H9 (cell line): ENCODE measurements at regions not wholly inside any gene's neighbourhood (a gene's known extent, or its start where the extent isn't known, plus 50 kb on each side); places are given as distances from the start of the nearest gene placed in this dataset.

Source experiments
- DNase-seq: peaks from one replicate; pipeline ENCODE4 v3.0.0-alpha.2; 2017
- H2AFZ ChIP-seq: one replicate; pipeline ENCODE4 v1.6.1; 2013; ENCODE audit warnings: mild to moderate bottlenecking, low read length, control low read depth, moderate library complexity
- H2AK5ac ChIP-seq: 2 replicates; pipeline ENCODE4 v1.6.1; 2013; ENCODE audit warnings: low read length, control low read depth, mixed read lengths; ENCODE audit not compliant: insufficient read length
- H2BK120ac ChIP-seq: one replicate; pipeline ENCODE4 v1.6.1; 2013; ENCODE audit warnings: low read depth, mild to moderate bottlenecking, low read length, control low read depth, inconsistent platforms; ENCODE audit not compliant: poor library complexity, severe bottlenecking
- H2BK12ac ChIP-seq: 2 replicates; pipeline ENCODE4 v1.6.1; 2013; ENCODE audit warnings: low read length, control low read depth, mixed read lengths, low read depth; ENCODE audit not compliant: insufficient read length
- H2BK15ac ChIP-seq: 2 replicates; pipeline ENCODE4 v1.6.1; 2013; ENCODE audit warnings: low read depth, low read length, control low read depth
- H2BK20ac ChIP-seq: one replicate; pipeline ENCODE4 v1.6.1; 2013; ENCODE audit warnings: low read depth, mild to moderate bottlenecking, low read length, control low read depth, inconsistent platforms; ENCODE audit not compliant: poor library complexity, severe bottlenecking
- H2BK5ac ChIP-seq: 2 replicates; pipeline ENCODE4 v1.6.1; 2013; ENCODE audit warnings: low read length, control low read depth, mixed read lengths; ENCODE audit not compliant: insufficient read length
- H3K14ac ChIP-seq: 2 replicates; pipeline ENCODE4 v1.6.1; 2013; ENCODE audit warnings: low read length, control low read depth; ENCODE audit not compliant: insufficient read depth
- H3K18ac ChIP-seq: 2 replicates; pipeline ENCODE4 v1.6.1; 2013; ENCODE audit warnings: low read depth, mild to moderate bottlenecking, mixed read lengths, low read length, control low read depth; ENCODE audit not compliant: insufficient read length
- H3K23ac ChIP-seq: 2 replicates; pipeline ENCODE4 v1.6.1; 2013; ENCODE audit warnings: low read length, control low read depth, mixed read lengths, low read depth; ENCODE audit not compliant: insufficient read length
- H3K23me2 ChIP-seq: 2 replicates; pipeline ENCODE4 v1.6.1; 2013; ENCODE audit warnings: low read depth, mild to moderate bottlenecking, mixed read lengths, low read length, control low read depth; ENCODE audit not compliant: insufficient read length, poor library complexity, severe bottlenecking
- H3K27ac ChIP-seq: 2 replicates; pipeline ENCODE4 v1.5.1; 2013; ENCODE audit warnings: low read length, control low read depth, mixed read lengths, low read depth; ENCODE audit not compliant: insufficient read length
- H3K27me3 ChIP-seq: 2 replicates; pipeline ENCODE4 v1.6.1; 2013; ENCODE audit warnings: low read length, control low read depth, inconsistent platforms; ENCODE audit not compliant: insufficient read depth
- H3K4ac ChIP-seq: 2 replicates; pipeline ENCODE4 v1.6.1; 2013; ENCODE audit warnings: low read depth, mild to moderate bottlenecking, control low read depth, inconsistent platforms, low read length, moderate library complexity
- H3K4me1 ChIP-seq: 2 replicates; pipeline ENCODE4 v1.6.1; 2013; ENCODE audit warnings: low read length, control low read depth, inconsistent platforms; ENCODE audit not compliant: insufficient read depth
- H3K4me2 ChIP-seq: 2 replicates; pipeline ENCODE4 v1.6.1; 2013; ENCODE audit warnings: low read length, control low read depth, mixed read lengths; ENCODE audit not compliant: insufficient read length, insufficient read depth
- H3K56ac ChIP-seq: 2 replicates; pipeline ENCODE4 v1.6.1; 2013; ENCODE audit warnings: low read depth, mild to moderate bottlenecking, mixed read lengths, low read length, control low read depth; ENCODE audit not compliant: insufficient read length
- H3K79me1 ChIP-seq: 2 replicates; pipeline ENCODE4 v1.6.1; 2013; ENCODE audit warnings: low read depth, mild to moderate bottlenecking, moderate library complexity, low read length, control low read depth, inconsistent platforms; ENCODE audit not compliant: insufficient read depth, poor library complexity, severe bottlenecking
- H3K79me2 ChIP-seq: 2 replicates; pipeline ENCODE4 v1.6.1; 2013; ENCODE audit warnings: low read length, control low read depth, inconsistent platforms; ENCODE audit not compliant: insufficient read depth
- H3K9ac ChIP-seq: 2 replicates; pipeline ENCODE4 v1.6.1; 2013; ENCODE audit warnings: low read length, control low read depth, mixed read lengths; ENCODE audit not compliant: insufficient read length; ENCODE audit errors: extremely low read depth
- H3K9me3 ChIP-seq: one replicate; pipeline ENCODE4 v1.6.1; 2013; ENCODE audit warnings: low read depth, low read length, inconsistent platforms; ENCODE audit not compliant: control insufficient read depth
- H3T11ph ChIP-seq: one replicate; pipeline ENCODE4 v1.6.1; 2013; ENCODE audit warnings: mild to moderate bottlenecking, low read length, control low read depth, inconsistent platforms
- H4K20me1 ChIP-seq: one replicate; pipeline ENCODE4 v1.6.1; 2013; ENCODE audit not compliant: control insufficient read depth, insufficient read length, insufficient read depth
- H4K5ac ChIP-seq: 2 replicates; pipeline ENCODE4 v1.6.1; 2013; ENCODE audit warnings: low read depth, mild to moderate bottlenecking, mixed read lengths, low read length, control low read depth; ENCODE audit not compliant: insufficient read length
- H4K8ac ChIP-seq: replicated peaks from 2 replicates; pipeline ENCODE4 v1.6.1; 2013; ENCODE audit warnings: low read length, control low read depth, mixed read lengths, low read depth; ENCODE audit not compliant: insufficient read length
- H4K91ac ChIP-seq: 2 replicates; pipeline ENCODE4 v1.6.1; 2013; ENCODE audit warnings: low read depth, mild to moderate bottlenecking, moderate library complexity, mixed read lengths, low read length, control low read depth; ENCODE audit not compliant: insufficient read length
- H3K27ac Mint-ChIP-seq, 3 experiments: 2 replicates in 2 of 3; 3 replicates in 1 of 3; pipeline ENCODE4 v1.8.0; 2020 to 2021; ENCODE audit warnings: mixed read lengths in 3 of 3, mild to moderate bottlenecking in 1 of 3, moderate library complexity in 1 of 3
- H3K27me3 Mint-ChIP-seq: 2 replicates; pipeline ENCODE4 v1.8.0; 2021; ENCODE audit warnings: low read depth, mild to moderate bottlenecking, moderate library complexity, mixed read lengths
- H3K36me3 Mint-ChIP-seq, 3 experiments: 2 replicates in 2 of 3; 3 replicates in 1 of 3; pipeline ENCODE4 v1.8.0; 2020 to 2021; ENCODE audit warnings: low read depth in 3 of 3, mixed read lengths in 3 of 3; ENCODE audit not compliant: insufficient read depth in 1 of 3
- H3K4me1 Mint-ChIP-seq, 2 experiments: 2 replicates each; pipeline ENCODE4 v1.8.0; 2020; ENCODE audit warnings: mixed read lengths in 2 of 2
- H3K4me3 Mint-ChIP-seq, 2 experiments: 2 replicates in 1 of 2; 3 replicates in 1 of 2; pipeline ENCODE4 v1.8.0; 2020 to 2021; ENCODE audit warnings: mild to moderate bottlenecking in 2 of 2, mixed read lengths in 2 of 2, moderate library complexity in 1 of 2
- H3K9me3 Mint-ChIP-seq, 2 experiments: 2 replicates in 1 of 2; 3 replicates in 1 of 2; pipeline ENCODE4 v1.8.0; 2020; ENCODE audit warnings: mild to moderate bottlenecking in 2 of 2, mixed read lengths in 2 of 2, moderate library complexity in 1 of 2
- CTCF ChIP-seq: fragments of 200-600 bp; sonication (generic); conservative IDR thresholded peaks from 3 replicates; pipeline ENCODE4 v1.8.0; 2021; ENCODE audit warnings: antibody characterized with exemption, mild to moderate bottlenecking
- WGBS: extraction: QIAGEN DNeasy Blood & Tissue Kit; methylation state at CpG from one replicate; pipeline ENCODE4 v1.1.7; 2013; ENCODE audit warnings: missing lambda C conversion rate, low lambda C conversion rate, mixed read lengths; ENCODE audit not compliant: insufficient read length; ENCODE audit errors: extremely low coverage; 5-methylcytosine and 5-hydroxymethylcytosine counted together

- no peaks in the 10 kb centered on the region for H3K36me3 Mint-ChIP-seq
- Histone ChIP-seq H3K23me2 (no peaks in the 10 kb centered on the region), H3K18ac (no peak overlapping the region), H3K27ac (no peak overlapping the region), H2BK120ac (no peak overlapping the region), H3K23ac (no peak overlapping the region), H3K79me1 (no peaks in the 10 kb centered on the region), H3T11ph (no peak overlapping the region), H3K9me3 (no peaks in the 10 kb centered on the region), H2BK5ac (no peak overlapping the region), H2BK20ac (no peak overlapping the region), H4K91ac (no peak overlapping the region), H3K4ac (no peak overlapping the region), H3K14ac (no peak overlapping the region), H3K27me3 (no peaks in the 10 kb centered on the region), H2AFZ (no peak overlapping the region), H3K79me2 (no peaks in the 10 kb centered on the region), H2AK5ac (no peak overlapping the region), H2BK15ac (no peak overlapping the region), H3K4me1 (no peaks in the 10 kb centered on the region), H4K5ac (no peak overlapping the region), H2BK12ac (no peak overlapping the region), H4K20me1 (peaks cover 2% of the 10 kb centered on the region), H3K56ac (no peak overlapping the region), H4K8ac (no peak overlapping the region), H3K4me2 (no peak overlapping the region), H3K9ac (no peak overlapping the region)
- no CpG with 5 or more reads among the region's 4 CpGs for WGBS
- H3K27ac Mint-ChIP-seq = no peak overlapping the region
- no peak for DNase-seq
- H3K4me3 Mint-ChIP-seq = no peak overlapping the region
- no peak for TF ChIP-seq CTCF
- H3K4me1 Mint-ChIP-seq = peaks cover 7 to 13% of the 10 kb centered on the region in 2 experiments
- H3K27me3 Mint-ChIP-seq = no peaks in the 10 kb centered on the region; the same call in 1 of the 2 replicates
- H3K9me3 Mint-ChIP-seq = no peaks in the 10 kb centered on the region
Observed at GRCh38 chr10:47243356-47243755, 56.6 kb upstream of the GDF10 start.
